ENCODE measurements at regions not wholly inside any gene's neighbourhood (a gene's known extent, or its start where the extent isn't known, plus 50 kb on each side); places are given as distances from the start of the nearest gene placed in this dataset.

DNA sequence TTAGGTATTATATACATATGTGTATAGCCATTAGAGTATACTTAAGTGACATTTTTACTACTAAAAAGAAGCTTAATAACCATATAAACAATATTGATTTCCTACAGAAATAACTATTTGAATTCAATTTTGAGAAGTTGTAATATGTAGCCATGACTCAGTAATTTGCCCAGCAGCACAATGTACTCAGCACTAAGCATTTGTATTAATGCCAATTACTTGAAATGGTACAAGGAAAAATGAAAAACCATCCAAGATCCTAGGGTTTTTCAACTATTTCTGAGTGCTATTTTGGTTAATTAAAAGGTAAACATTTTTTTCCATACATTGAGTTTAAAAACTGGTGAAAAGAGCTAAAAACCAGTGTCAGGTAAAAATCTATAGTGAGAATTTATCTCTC, 324.0 kb downstream of the KCNJ3 start:
- H3K9me3 ChIP-seq (replicated peaks; ENCODE audit: control insufficient read depth, low read depth, low read length), result no peaks in the 10 kb centered on the region
- no peak overlapping the region for H3K4me3 ChIP-seq (ENCODE audit: low read length)
- no peaks in the 10 kb centered on the region for H3K36me3 ChIP-seq (ENCODE audit: control insufficient read depth, insufficient read depth, low read length)
- H3K4me1 ChIP-seq (ENCODE audit: control insufficient read depth, insufficient read depth, low read length), result no peaks in the 10 kb centered on the region
- DNase-seq, result no peak
- no peaks in the 10 kb centered on the region for H3K27me3 ChIP-seq (ENCODE audit: control insufficient read depth, insufficient read depth, low read length)
- no peak overlapping the region for H3K27ac ChIP-seq (ENCODE audit: low read length)

- DNase-seq, result peak; percentile 7
- H3K27ac ChIP-seq (ENCODE audit: low read length), result no peak overlapping the region
- no CpG with 5 or more reads among the region's 1 CpG for WGBS (ENCODE audit: insufficient coverage)
- H3K4me1 ChIP-seq (ENCODE audit: control insufficient read depth, insufficient read depth, low read length), result no peaks in the 10 kb centered on the region
- H3K36me3 ChIP-seq (ENCODE audit: control insufficient read depth, insufficient read depth, low read length), result no peaks in the 10 kb centered on the region
- H3K9me3 ChIP-seq (replicated peaks; ENCODE audit: control insufficient read depth, low read depth, low read length), result no peaks in the 10 kb centered on the region
- no peak overlapping the region for H3K4me3 ChIP-seq (ENCODE audit: low read length)
- no peaks in the 10 kb centered on the region for H3K27me3 ChIP-seq (ENCODE audit: control insufficient read depth, insufficient read depth, low read length)
These were observed 323.1 kb downstream of the KCNJ3 start for GRCh38 chr2:155021618-155022017.

DNA sequence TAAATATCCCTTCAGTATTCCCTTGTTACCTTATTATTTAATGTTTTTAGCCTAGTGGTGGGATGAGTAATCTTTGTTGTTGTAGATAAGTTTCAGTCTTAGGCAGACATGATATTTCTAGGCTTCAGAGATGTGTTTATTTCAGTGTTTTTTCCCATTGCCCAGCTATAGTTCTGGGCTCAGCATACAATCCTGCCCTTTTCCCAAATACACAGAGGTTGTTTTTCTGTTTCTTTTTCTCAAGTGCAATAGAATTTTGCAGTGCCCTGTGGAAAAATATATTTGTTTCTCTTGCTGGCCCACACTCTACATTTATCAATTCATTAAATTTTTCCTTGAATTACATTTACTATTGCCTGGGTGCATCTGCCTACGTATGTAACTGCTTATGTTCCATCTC, 321.8 kb downstream of the KCNJ3 start:
- no CpG with 5 or more reads among the region's 1 CpG for WGBS (ENCODE audit: insufficient coverage)

GRCh38 chr2:155010925-155011324, 312.4 kb downstream of the KCNJ3 start:
- DNase-seq, result no peak
- Histone ChIP-seq H3K36me3 (ENCODE audit: control insufficient read depth, insufficient read depth, low read length) (no peaks in the 10 kb centered on the region), H3K27me3 (ENCODE audit: control insufficient read depth, insufficient read depth, low read length) (no peaks in the 10 kb centered on the region), H3K27ac (ENCODE audit: low read length) (no peak overlapping the region), H3K4me1 (ENCODE audit: control insufficient read depth, insufficient read depth, low read length) (no peaks in the 10 kb centered on the region), H3K4me3 (ENCODE audit: low read length) (no peak overlapping the region), H3K9me3 (replicated peaks; ENCODE audit: control insufficient read depth, low read depth, low read length) (no peaks in the 10 kb centered on the region)
- WGBS (ENCODE audit: insufficient coverage), result no CpG with 5 or more reads among the region's 2 CpGs

More for the DNA sequence above, 321.8 kb downstream of the KCNJ3 start:
- Histone ChIP-seq H3K9me3 (replicated peaks; ENCODE audit: control insufficient read depth, low read depth, low read length) (no peaks in the 10 kb centered on the region), H3K27ac (ENCODE audit: low read length) (no peak overlapping the region), H3K4me3 (ENCODE audit: low read length) (no peak overlapping the region), H3K4me1 (ENCODE audit: control insufficient read depth, insufficient read depth, low read length) (no peaks in the 10 kb centered on the region), H3K36me3 (ENCODE audit: control insufficient read depth, insufficient read depth, low read length) (no peaks in the 10 kb centered on the region), H3K27me3 (ENCODE audit: control insufficient read depth, insufficient read depth, low read length) (no peaks in the 10 kb centered on the region)
- no peak for DNase-seq

DNA sequence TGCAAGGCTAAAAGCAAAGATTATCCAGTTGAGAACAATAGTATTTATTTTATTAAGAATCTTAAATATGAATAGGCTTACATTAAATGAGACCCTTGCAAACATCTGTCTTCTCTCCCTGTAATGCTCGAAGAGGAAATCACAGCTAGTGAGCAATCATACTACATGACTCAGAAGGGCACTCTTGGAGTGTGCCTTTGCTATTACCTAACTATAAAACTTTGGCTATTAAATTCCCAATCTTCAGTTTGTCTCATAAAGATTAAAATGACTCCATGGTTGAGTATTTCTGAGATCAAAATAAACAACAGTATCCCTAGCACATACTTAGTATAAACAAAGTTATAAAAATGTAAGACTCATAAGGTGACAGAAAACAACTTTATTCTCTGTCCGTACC, 296.9 kb downstream of the KCNJ3 start:
- Histone ChIP-seq H3K4me3 (ENCODE audit: low read length) (no peak overlapping the region), H3K4me1 (ENCODE audit: control insufficient read depth, insufficient read depth, low read length) (no peaks in the 10 kb centered on the region), H3K27me3 (ENCODE audit: control insufficient read depth, insufficient read depth, low read length) (no peaks in the 10 kb centered on the region), H3K36me3 (ENCODE audit: control insufficient read depth, insufficient read depth, low read length) (no peaks in the 10 kb centered on the region), H3K9me3 (replicated peaks; ENCODE audit: control insufficient read depth, low read depth, low read length) (no peaks in the 10 kb centered on the region), H3K27ac (ENCODE audit: low read length) (no peak overlapping the region)
- no peak for DNase-seq
- WGBS (ENCODE audit: insufficient coverage), result no CpG with 5 or more reads among the region's 2 CpGs

GRCh38 chr2:154992826-154993225, 294.3 kb downstream of the KCNJ3 start:
- peak; percentile 67 for DNase-seq
- no peaks in the 10 kb centered on the region for H3K27me3 ChIP-seq (ENCODE audit: control insufficient read depth, insufficient read depth, low read length)
- no peaks in the 10 kb centered on the region for H3K4me1 ChIP-seq (ENCODE audit: control insufficient read depth, insufficient read depth, low read length)
- 0% methylated on average over 2 of the region's 2 CpGs for WGBS (ENCODE audit: insufficient coverage)
- H3K9me3 ChIP-seq (replicated peaks; ENCODE audit: control insufficient read depth, low read depth, low read length), result no peaks in the 10 kb centered on the region
- peak overlapping the region; percentile 1 for H3K27ac ChIP-seq (ENCODE audit: low read length)
- no peak overlapping the region for H3K4me3 ChIP-seq (ENCODE audit: low read length)
- H3K36me3 ChIP-seq (ENCODE audit: control insufficient read depth, insufficient read depth, low read length), result no peaks in the 10 kb centered on the region

DNA sequence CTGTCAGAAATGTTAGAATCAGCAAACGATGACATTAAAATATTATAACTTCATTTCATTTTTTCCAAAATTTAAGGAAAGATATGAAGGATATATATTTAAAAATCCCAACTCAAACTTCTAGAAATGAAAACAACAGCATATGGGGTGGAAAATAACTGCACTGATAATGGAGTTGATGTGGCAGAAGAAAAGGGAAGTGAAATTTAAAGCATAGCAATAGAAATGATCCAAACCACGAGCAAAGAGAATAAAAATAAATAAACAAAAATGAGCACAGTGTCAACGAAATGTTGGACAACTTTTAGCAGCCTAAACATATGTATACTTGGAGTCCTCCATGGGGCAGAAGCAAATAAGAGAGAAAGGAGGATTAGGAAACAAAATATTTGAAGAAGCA, 280.2 kb downstream of the KCNJ3 start:
- H3K4me3 ChIP-seq (ENCODE audit: low read length), result no peak overlapping the region
- H3K36me3 ChIP-seq (ENCODE audit: control insufficient read depth, insufficient read depth, low read length), result no peaks in the 10 kb centered on the region
- no peaks in the 10 kb centered on the region for H3K27me3 ChIP-seq (ENCODE audit: control insufficient read depth, insufficient read depth, low read length)
- H3K4me1 ChIP-seq (ENCODE audit: control insufficient read depth, insufficient read depth, low read length), result no peaks in the 10 kb centered on the region
- no peak overlapping the region for H3K27ac ChIP-seq (ENCODE audit: low read length)
- H3K9me3 ChIP-seq (replicated peaks; ENCODE audit: control insufficient read depth, low read depth, low read length), result no peaks in the 10 kb centered on the region
- no peak for DNase-seq
- no CpG with 5 or more reads among the region's 3 CpGs for WGBS (ENCODE audit: insufficient coverage)

DNA sequence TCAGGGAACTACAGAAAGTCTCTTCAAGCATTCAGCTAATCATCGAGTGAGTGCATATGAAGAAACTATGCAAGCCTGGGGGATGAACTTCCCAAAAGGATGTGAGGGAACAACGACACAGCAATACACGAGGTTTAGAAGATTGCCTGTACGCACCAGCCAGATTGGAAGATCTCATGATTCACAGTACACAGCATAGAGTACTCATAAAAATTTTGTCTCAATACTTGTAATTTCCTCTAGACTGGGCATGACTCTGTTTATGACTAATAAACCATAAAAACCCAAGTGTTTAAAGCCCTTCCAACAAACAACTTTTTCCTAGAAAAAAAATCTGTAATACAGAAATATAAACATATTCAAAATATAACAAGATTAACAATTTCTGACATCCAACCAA, 279.7 kb downstream of the KCNJ3 start:
- Histone ChIP-seq H3K4me1 (ENCODE audit: control insufficient read depth, insufficient read depth, low read length) (no peaks in the 10 kb centered on the region), H3K4me3 (ENCODE audit: low read length) (no peak overlapping the region), H3K27me3 (ENCODE audit: control insufficient read depth, insufficient read depth, low read length) (no peaks in the 10 kb centered on the region), H3K9me3 (replicated peaks; ENCODE audit: control insufficient read depth, low read depth, low read length) (no peaks in the 10 kb centered on the region), H3K27ac (ENCODE audit: low read length) (no peak overlapping the region), H3K36me3 (ENCODE audit: control insufficient read depth, insufficient read depth, low read length) (no peaks in the 10 kb centered on the region)
- DNase-seq, result no peak
- 100% methylated on average over 1 of the region's 4 CpGs for WGBS (ENCODE audit: insufficient coverage)

- no peak for DNase-seq
- no CpG with 5 or more reads among the region's 2 CpGs for WGBS (ENCODE audit: insufficient coverage)
- Histone ChIP-seq H3K27me3 (ENCODE audit: control insufficient read depth, insufficient read depth, low read length) (no peaks in the 10 kb centered on the region), H3K4me3 (ENCODE audit: low read length) (no peak overlapping the region), H3K4me1 (ENCODE audit: control insufficient read depth, insufficient read depth, low read length) (no peaks in the 10 kb centered on the region), H3K9me3 (replicated peaks; ENCODE audit: control insufficient read depth, low read depth, low read length) (no peaks in the 10 kb centered on the region), H3K36me3 (ENCODE audit: control insufficient read depth, insufficient read depth, low read length) (no peaks in the 10 kb centered on the region), H3K27ac (ENCODE audit: low read length) (no peak overlapping the region)
These were observed 275.5 kb downstream of the KCNJ3 start for GRCh38 chr2:154974041-154974440.

DNA sequence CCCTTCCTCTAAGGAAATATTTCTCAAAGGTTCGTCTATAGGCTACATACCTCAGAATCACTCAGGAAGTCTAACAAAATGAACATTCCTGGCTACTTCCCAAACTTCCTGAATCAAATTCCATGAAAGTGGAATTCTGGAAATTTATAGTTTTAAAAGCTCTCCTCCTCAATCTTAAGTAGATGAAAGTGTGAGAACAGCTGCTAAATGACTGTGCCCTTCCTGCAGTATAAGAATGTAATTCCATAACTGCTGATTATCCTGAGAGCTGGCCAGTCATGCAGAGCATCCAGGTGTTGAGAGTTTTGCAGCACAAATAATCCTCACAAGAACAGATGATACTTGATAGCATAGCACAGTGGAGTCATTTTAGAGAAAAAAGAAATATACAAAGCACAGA, 265.0 kb downstream of the KCNJ3 start:
- H3K36me3 ChIP-seq (ENCODE audit: control insufficient read depth, insufficient read depth, low read length), result no peaks in the 10 kb centered on the region
- no peaks in the 10 kb centered on the region for H3K4me1 ChIP-seq (ENCODE audit: control insufficient read depth, insufficient read depth, low read length)
- no peaks in the 10 kb centered on the region for H3K9me3 ChIP-seq (replicated peaks; ENCODE audit: control insufficient read depth, low read depth, low read length)
- no peaks in the 10 kb centered on the region for H3K27me3 ChIP-seq (ENCODE audit: control insufficient read depth, insufficient read depth, low read length)
- peak; percentile 31 for DNase-seq
- H3K4me3 ChIP-seq (ENCODE audit: low read length), result no peak overlapping the region
- WGBS (ENCODE audit: insufficient coverage), result no CpG with 5 or more reads among the region's 1 CpG
- no peak overlapping the region for H3K27ac ChIP-seq (ENCODE audit: low read length)

DNA sequence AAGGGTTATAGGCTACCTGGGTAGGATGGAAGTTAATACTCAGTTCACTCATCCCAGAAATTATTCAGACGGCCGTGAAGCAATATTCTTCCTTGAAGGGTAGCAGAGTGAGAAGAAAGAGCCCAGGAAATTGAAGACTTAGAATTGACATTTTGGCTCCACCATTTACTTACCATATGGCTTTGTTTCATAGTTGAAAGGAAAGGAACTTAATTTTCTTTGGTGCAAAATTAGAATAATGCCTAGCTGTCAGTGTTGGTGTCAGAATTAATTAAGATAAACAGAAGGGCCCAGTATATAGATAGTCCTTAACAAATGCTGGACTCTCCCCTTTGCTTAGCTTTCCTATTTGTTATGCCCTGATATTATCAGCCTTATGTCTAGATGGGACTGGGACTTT, 263.2 kb downstream of the KCNJ3 start:
- Histone ChIP-seq H3K9me3 (replicated peaks; ENCODE audit: control insufficient read depth, low read depth, low read length) (no peaks in the 10 kb centered on the region), H3K27ac (ENCODE audit: low read length) (no peak overlapping the region), H3K4me1 (ENCODE audit: control insufficient read depth, insufficient read depth, low read length) (no peaks in the 10 kb centered on the region), H3K4me3 (ENCODE audit: low read length) (no peak overlapping the region), H3K27me3 (ENCODE audit: control insufficient read depth, insufficient read depth, low read length) (no peaks in the 10 kb centered on the region), H3K36me3 (ENCODE audit: control insufficient read depth, insufficient read depth, low read length) (no peaks in the 10 kb centered on the region)
- WGBS (ENCODE audit: insufficient coverage), result no CpG with 5 or more reads among the region's 2 CpGs
- DNase-seq, result no peak
